ENCODE measurements at regions not wholly inside any gene's neighbourhood (a gene's known extent, or its start where the extent isn't known, plus 50 kb on each side); places are given as distances from the start of the nearest gene placed in this dataset.

GRCh38 chr1:96509951-96510350, 211.6 kb upstream of the PTBP2 start:
- no peak overlapping the region for H3K4me3 ChIP-seq
- no peak overlapping the region for H3K27ac ChIP-seq
- 71 to 80% methylated on average over 2 of the region's 2 CpGs for WGBS, 2 donors
- intact Hi-C loops (cut with DNase I), result no loop called here
- H3K9me3 ChIP-seq, result no peaks in the 10 kb centered on the region
- no peaks in the 10 kb centered on the region for H3K4me1 ChIP-seq
- no peaks in the 10 kb centered on the region for H3K36me3 ChIP-seq
- H3K27me3 ChIP-seq, result no peaks in the 10 kb centered on the region
- no peak for TF ChIP-seq POLR2A (IDR thresholded peaks at IDR 0.05)
- TF ChIP-seq, protein P1, sequence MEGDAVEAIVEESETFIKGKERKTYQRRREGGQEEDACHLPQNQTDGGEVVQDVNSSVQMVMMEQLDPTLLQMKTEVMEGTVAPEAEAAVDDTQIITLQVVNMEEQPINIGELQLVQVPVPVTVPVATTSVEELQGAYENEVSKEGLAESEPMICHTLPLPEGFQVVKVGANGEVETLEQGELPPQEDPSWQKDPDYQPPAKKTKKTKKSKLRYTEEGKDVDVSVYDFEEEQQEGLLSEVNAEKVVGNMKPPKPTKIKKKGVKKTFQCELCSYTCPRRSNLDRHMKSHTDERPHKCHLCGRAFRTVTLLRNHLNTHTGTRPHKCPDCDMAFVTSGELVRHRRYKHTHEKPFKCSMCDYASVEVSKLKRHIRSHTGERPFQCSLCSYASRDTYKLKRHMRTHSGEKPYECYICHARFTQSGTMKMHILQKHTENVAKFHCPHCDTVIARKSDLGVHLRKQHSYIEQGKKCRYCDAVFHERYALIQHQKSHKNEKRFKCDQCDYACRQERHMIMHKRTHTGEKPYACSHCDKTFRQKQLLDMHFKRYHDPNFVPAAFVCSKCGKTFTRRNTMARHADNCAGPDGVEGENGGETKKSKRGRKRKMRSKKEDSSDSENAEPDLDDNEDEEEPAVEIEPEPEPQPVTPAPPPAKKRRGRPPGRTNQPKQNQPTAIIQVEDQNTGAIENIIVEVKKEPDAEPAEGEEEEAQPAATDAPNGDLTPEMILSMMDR (IDR thresholded peaks at IDR 0.05), result no peak
- DNase-seq, result no peak

- Histone ChIP-seq H3K9me3 (no peaks in the 10 kb centered on the region), H3K27ac (no peak overlapping the region), H3K4me1 (no peaks in the 10 kb centered on the region), H3K4me3 (no peak overlapping the region), H3K36me3 (no peaks in the 10 kb centered on the region), H3K27me3 (no peaks in the 10 kb centered on the region)
- WGBS, 2 donors, result 45 to 47% methylated on average over 3 of the region's 3 CpGs
- intact Hi-C loops (cut with DNase I), result no loop called here
- no peak for DNase-seq
- TF ChIP-seq POLR2A (IDR thresholded peaks at IDR 0.05), result no peak
- TF ChIP-seq, protein P1 (IDR thresholded peaks at IDR 0.05), result no peak
Measured at GRCh38 chr1:96510391-96510790, 211.2 kb upstream of the PTBP2 start.

- H3K4me3 ChIP-seq, result no peak overlapping the region
- H3K27ac ChIP-seq, result no peak overlapping the region
- H3K36me3 ChIP-seq, result no peaks in the 10 kb centered on the region
- TF ChIP-seq POLR2A (IDR thresholded peaks at IDR 0.05), result no peak
- TF ChIP-seq, protein P1 (IDR thresholded peaks at IDR 0.05), result no peak
- DNase-seq, result no peak
- WGBS, 2 donors, result 66 to 67% methylated on average over 3 of the region's 3 CpGs
- H3K27me3 ChIP-seq, result no peaks in the 10 kb centered on the region
- intact Hi-C loops (cut with DNase I), result no loop called here
- H3K9me3 ChIP-seq, result no peaks in the 10 kb centered on the region
- H3K4me1 ChIP-seq, result no peaks in the 10 kb centered on the region
Measured at GRCh38 chr1:96510911-96511310, 210.7 kb upstream of the PTBP2 start.

- Histone ChIP-seq H3K4me1 (no peaks in the 10 kb centered on the region), H3K27me3 (no peaks in the 10 kb centered on the region), H3K36me3 (no peaks in the 10 kb centered on the region), H3K9me3 (no peaks in the 10 kb centered on the region), H3K4me3 (no peak overlapping the region), H3K27ac (no peak overlapping the region)
- DNase-seq, result no peak
- WGBS, 2 donors, result 60 to 62% methylated on average over 1 of the region's 1 CpG
- intact Hi-C loops (cut with DNase I), result no loop called here
- no peak for TF ChIP-seq POLR2A (IDR thresholded peaks at IDR 0.05)
- TF ChIP-seq, protein P1 (IDR thresholded peaks at IDR 0.05), result no peak
Measured at GRCh38 chr1:96513136-96513535, 208.4 kb upstream of the PTBP2 start.

GRCh38 chr1:96515430-96515829, 206.2 kb upstream of the PTBP2 start:
- no peak overlapping the region for H3K4me3 ChIP-seq
- peaks cover 0 to 11% (median 4%) of the 10 kb centered on the region in 3 donors for H3K4me1 ChIP-seq
- no peak overlapping the region for H3K27ac ChIP-seq
- intact Hi-C loops (cut with DNase I), result no loop called here
- no peak for DNase-seq
- WGBS, 2 donors, result 75% methylated on average over 3 of the region's 3 CpGs
- TF ChIP-seq, protein P1 (IDR thresholded peaks at IDR 0.05), result no peak
- no peak for TF ChIP-seq POLR2A (IDR thresholded peaks at IDR 0.05)
- no peaks in the 10 kb centered on the region for H3K36me3 ChIP-seq
- no peaks in the 10 kb centered on the region for H3K9me3 ChIP-seq
- H3K27me3 ChIP-seq, result no peaks in the 10 kb centered on the region
